ENCODE measurements at regions not wholly inside any gene's neighbourhood (a gene's known extent, or its start where the extent isn't known, plus 50 kb on each side); places are given as distances from the start of the nearest gene placed in this dataset.

- TF ChIP-seq CTCF (IDR thresholded peaks at IDR 0.05), result no peak
- TF ChIP-seq POLR2AphosphoS5 (IDR thresholded peaks at IDR 0.05), result no peak
These were observed 237.9 kb downstream of the EMX2 start for GRCh38 chr10:117780411-117780810.
